HG02938 (cell line): ENCODE measurements at regions not wholly inside any gene's neighbourhood (a gene's known extent, or its start where the extent isn't known, plus 50 kb on each side); places are given as distances from the start of the nearest gene placed in this dataset.
"Not testable (repeated sequence)": the region's sequence is repeated elsewhere in the genome, so short reads cannot be mapped to it uniquely, and the experiment has no call there.

Experiments
- ATAC-seq: cut with Tn5 transposase; IDR thresholded peaks from one replicate; pipeline ENCODE4 v1.9.1; 2021; ENCODE audit warnings: mild to moderate bottlenecking, moderate library complexity; ENCODE audit not compliant: unreplicated experiment

- no peak for ATAC-seq
Measured at GRCh38 chr10:131020775-131021174, 290.7 kb downstream of the TCERG1L start.

- ATAC-seq: no peak
Measured at GRCh38 chr10:131021246-131021895, 290.1 kb downstream of the TCERG1L start.

DNA sequence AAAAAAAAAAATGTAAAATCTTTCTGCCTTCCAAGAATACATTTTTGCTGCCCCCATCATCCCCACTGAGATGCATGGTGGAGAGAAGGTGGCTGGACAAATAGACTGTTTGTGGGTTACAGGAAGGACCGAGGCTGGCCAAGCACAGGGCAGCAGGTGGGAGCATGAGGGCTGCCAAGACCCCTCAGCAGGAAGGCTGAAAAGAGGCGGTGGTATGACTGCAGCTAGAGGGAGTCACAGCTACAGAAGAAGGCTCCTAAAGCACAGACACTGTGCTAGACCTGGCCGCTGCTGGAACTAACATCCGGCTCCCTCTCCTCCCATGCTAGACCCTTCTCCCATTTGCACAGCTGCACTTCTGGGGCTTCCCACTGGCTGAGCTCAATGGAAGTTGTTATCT lies 289.6 kb downstream of the TCERG1L start:
- no peak for ATAC-seq

- no peak for ATAC-seq
Measured at GRCh38 chr10:131022369-131022768, 289.2 kb downstream of the TCERG1L start.

DNA sequence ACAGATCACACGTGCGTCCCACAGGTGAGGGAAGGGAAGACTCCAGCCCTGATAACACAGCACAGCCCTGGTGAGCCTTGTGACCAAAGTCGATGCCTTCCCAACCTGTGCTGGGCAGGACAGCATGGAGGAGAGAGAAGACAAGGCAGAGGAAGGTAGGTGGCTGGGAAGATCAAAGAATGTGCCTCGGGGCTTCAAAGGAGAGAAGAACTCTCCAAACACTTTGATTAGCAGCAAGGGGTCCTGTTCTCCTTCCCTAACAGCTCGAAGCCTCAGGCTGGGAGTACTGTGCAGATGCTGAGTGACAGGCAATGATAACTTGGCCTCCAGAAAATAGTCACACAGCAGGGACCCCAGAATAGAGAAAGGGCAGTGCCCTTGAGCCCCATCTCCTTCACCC lies 288.5 kb downstream of the TCERG1L start:
- ATAC-seq: no peak

DNA sequence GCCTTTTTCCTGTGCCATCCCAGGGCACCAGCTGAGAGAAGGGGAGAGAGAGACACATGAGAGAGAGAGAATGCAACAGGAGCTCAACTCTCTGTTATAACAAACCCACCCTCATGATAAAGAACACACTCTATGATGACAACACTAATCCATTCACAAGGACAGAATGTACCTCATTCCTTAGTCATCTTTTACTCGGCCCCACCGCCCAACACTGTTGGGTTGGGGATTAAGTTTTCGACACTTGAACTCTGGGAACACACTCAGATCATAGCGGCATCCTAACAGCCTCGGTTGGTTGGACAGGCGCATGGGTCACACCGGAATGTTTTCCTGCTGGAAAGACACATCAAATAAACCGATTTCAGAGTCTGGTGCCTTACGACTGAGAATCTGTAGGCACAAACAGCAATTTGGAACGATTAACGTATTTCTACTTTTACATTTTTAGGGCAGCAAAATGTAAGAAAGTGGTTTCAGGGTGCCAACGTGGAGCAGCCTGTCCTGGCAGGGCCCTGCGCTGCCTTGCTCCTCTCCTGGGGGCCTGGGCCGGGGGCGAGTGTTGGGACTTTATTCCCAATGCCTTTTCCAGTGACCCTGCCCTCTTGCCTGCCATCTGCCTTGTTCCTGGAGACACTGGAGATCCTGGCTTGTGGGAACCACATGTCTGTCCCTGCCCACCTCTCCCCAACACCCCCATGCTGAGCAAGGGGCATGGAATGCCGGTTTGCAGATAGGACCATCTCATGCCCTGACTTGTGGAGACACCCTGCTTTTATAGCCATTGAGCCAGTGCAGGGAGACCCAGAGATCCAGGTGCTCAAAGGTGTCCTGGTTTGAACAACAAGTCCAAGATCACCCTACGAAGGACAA lies 287.0 kb downstream of the TCERG1L start:
- ATAC-seq: no peak

- ATAC-seq: no peak
Measured at GRCh38 chr10:131025333-131025732, 286.2 kb downstream of the TCERG1L start.

- ATAC-seq: no peak
Measured at GRCh38 chr10:131027256-131027655, 284.3 kb downstream of the TCERG1L start.

DNA sequence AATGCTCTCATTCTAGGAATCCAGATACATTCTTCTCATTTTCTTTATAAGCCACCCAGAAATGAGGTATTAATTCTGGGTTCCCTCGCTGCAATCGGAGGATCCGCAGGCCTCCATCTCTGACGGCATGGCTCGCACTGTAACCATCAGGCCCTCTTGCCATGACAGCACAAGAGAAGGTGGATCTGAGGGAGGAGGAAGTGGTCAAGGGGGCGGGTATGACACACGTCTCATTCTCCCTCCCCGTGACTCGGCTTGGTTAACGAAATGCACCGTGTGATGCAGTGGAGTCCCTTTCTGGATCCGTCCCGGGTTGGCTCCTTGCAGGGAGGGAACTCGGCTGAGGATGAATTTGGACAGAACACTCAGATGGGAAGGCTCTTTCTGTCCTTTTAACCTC lies 280.2 kb downstream of the TCERG1L start:
- ATAC-seq: no peak

GRCh38 chr10:131032329-131033165 lies 279.0 kb downstream of the TCERG1L start:
- no peak for ATAC-seq

- ATAC-seq: no peak
Measured at GRCh38 chr10:131033166-131034085, 278.1 kb downstream of the TCERG1L start.

DNA sequence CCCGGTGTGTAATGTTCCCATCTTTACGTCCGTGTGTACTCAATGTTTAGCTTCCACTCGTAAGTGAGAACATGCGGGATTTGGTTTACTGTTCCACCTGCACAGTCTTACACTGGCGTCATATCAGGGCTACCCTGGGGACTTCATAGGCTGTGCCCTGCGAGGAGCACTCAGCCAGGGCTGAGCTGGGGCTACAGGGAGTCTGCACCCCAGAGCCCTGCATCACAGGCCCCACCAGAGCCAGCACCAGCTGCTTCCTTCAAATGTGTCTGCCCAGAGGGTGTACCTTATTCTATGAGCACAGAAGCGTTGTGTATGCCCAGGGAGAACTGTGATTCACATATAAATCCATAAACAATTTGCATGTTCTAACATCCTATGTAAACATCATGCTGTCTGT lies 277.1 kb downstream of the TCERG1L start:
- ATAC-seq: no peak

GRCh38 chr10:131035779-131036178 lies 275.7 kb downstream of the TCERG1L start:
- no peak for ATAC-seq

DNA sequence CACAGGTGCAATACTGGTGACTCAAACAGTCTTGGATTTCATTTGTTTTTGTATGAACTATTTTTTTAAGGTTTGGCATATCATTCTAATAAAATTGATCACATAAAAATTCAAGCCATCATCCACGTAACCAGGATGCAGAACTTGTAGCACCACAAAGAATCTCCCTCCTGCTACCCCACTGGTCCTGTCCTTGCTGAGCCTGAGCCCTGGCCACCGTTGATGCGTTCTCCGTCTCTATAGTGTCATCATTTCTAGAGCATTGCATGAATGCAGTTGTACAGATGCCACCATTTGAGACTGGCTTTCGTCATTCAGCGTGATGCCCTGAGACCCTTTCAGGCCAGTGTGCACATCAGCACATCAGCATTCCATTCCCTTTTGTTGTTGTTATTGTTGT lies 273.5 kb downstream of the TCERG1L start:
- no peak for ATAC-seq

DNA sequence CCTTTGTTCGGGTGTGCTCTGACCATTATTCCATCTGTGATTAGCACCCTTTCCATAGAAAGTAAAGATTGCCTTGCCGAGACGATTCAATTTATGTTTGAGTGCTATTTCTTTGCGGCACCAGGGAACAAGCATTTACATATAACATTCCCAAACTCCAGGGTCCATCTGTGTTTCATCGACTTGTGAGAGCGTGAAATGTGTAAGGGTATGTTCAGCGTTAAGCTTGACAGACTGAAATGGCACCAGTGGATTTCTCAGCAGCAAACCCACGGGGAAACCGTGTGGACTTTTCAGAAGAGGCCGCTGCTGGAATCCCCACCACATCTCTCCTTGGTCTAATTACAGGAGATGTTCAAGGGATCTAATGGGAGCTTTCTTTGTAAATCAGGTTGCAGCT lies 270.5 kb downstream of the TCERG1L start:
- no peak for ATAC-seq

GRCh38 chr10:131041441-131041840 lies 270.1 kb downstream of the TCERG1L start:
- no peak for ATAC-seq

GRCh38 chr10:131042015-131042414 lies 269.5 kb downstream of the TCERG1L start:
- ATAC-seq: not testable (repeated sequence)
